ENCODE measurements at regions not wholly inside any gene's neighbourhood (a gene's known extent, or its start where the extent isn't known, plus 50 kb on each side); places are given as distances from the start of the nearest gene placed in this dataset.

DNA sequence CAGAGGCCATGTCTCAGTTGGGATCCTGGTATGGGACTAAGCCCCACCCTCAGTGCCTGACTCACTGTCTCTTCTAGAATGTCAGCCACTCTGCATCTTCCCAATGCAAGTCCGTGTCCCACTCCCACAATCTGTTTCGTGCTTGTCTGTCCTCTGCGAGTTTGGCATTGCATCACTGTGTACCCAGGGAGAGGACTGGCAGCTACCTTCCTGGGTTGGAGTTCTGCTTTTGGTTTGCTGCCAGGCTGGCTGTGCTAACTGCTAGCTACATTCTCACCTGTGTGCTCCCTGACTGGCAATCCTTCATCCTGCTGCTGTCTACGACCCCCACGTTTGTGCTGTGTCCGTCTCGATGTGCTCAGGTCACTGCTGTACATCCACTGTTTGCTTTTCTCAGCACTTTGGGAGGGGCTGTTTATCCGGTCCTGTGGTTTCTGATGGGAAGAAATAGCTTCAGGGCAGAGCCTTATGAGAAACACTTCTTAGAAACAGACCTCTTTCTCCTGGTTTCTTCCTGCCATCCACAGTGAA lies 56.0 kb upstream of the GLI3 start:
- WGBS = 44% methylated on average over 8 of the region's 8 CpGs
- no peak overlapping the region for H3K4me3 ChIP-seq
- no peaks in the 10 kb centered on the region for H3K36me3 ChIP-seq
- peaks cover 6% of the 10 kb centered on the region for H3K4me1 ChIP-seq
- TF ChIP-seq, protein P1, sequence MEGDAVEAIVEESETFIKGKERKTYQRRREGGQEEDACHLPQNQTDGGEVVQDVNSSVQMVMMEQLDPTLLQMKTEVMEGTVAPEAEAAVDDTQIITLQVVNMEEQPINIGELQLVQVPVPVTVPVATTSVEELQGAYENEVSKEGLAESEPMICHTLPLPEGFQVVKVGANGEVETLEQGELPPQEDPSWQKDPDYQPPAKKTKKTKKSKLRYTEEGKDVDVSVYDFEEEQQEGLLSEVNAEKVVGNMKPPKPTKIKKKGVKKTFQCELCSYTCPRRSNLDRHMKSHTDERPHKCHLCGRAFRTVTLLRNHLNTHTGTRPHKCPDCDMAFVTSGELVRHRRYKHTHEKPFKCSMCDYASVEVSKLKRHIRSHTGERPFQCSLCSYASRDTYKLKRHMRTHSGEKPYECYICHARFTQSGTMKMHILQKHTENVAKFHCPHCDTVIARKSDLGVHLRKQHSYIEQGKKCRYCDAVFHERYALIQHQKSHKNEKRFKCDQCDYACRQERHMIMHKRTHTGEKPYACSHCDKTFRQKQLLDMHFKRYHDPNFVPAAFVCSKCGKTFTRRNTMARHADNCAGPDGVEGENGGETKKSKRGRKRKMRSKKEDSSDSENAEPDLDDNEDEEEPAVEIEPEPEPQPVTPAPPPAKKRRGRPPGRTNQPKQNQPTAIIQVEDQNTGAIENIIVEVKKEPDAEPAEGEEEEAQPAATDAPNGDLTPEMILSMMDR (IDR thresholded peaks at IDR 0.05) = no peak
- TF ChIP-seq EP300 (IDR thresholded peaks at IDR 0.05) = no peak
- no peak for TF ChIP-seq POLR2A (IDR thresholded peaks at IDR 0.05)
- TF ChIP-seq POLR2AphosphoS5 (IDR thresholded peaks at IDR 0.05) = no peak
- peak overlapping the region; percentile 11 for H3K27ac ChIP-seq
- no peaks in the 10 kb centered on the region for H3K9me3 ChIP-seq
- no peak for DNase-seq (ENCODE audit: low spot score in 2 of 2)
- H3K27me3 ChIP-seq = no peaks in the 10 kb centered on the region

DNA sequence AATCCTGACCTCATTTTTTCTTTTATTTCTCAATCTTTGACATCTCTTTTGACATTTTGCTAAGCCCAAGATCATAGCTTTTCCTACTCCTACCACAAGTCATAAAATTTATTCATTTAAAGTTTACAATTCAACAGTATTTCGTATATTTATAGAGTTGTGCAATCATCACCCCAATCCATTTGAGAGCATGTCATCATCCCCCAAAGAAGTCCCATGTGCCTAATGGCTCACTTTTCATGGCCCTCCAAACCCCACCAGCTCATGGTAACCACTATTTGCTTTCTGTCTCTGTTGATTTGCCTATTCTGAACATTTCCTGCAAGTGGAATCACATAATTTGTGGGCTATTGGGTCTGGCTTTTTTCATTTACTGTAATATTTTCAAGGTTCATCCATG lies 52.5 kb upstream of the GLI3 start:
- Histone ChIP-seq H3K4me1 (peaks cover 6% of the 10 kb centered on the region), H3K4me3 (no peak overlapping the region), H3K36me3 (no peaks in the 10 kb centered on the region), H3K27me3 (no peaks in the 10 kb centered on the region), H3K9me3 (no peaks in the 10 kb centered on the region), H3K27ac (no peak overlapping the region)
- 85% methylated on average over 1 of the region's 1 CpG for WGBS
- TF ChIP-seq, protein P1 (IDR thresholded peaks at IDR 0.05) = no peak
- TF ChIP-seq EP300 (IDR thresholded peaks at IDR 0.05) (no peak), POLR2AphosphoS5 (IDR thresholded peaks at IDR 0.05) (no peak), POLR2A (IDR thresholded peaks at IDR 0.05) (no peak)
- no peak for DNase-seq (ENCODE audit: low spot score in 2 of 2)

Measured in suprapubic skin (tissue), 4 donors.